ENCODE measurements at regions not wholly inside any gene's neighbourhood (a gene's known extent, or its start where the extent isn't known, plus 50 kb on each side); places are given as distances from the start of the nearest gene placed in this dataset.

DNA sequence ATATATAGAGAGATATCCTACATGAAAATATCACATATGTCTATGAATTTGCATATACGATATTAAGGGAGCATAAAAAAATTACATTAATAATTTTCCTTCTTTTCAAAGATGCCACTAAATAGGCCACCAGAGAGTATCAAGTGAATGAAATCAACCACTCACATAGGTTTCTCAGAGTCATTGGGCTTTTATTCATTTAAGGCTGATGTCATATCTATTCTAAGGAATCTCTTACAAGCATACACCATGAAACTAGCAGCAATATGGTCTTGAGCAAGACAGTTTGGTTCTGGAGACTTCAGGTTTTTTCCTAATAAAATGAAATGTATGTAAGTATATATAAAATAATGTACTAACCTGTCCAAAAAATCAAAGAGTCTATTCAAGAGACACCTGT is 420.4 kb downstream of the PLA2G4A start:
- TF ChIP-seq CTCF (conservative IDR thresholded peaks at IDR 0.05), result no peak
- TF ChIP-seq EZH2 (IDR thresholded peaks at IDR 0.05; ENCODE audit: low read depth), result no peak

All from PC-9 (cell line).